HG03064 (cell line): ENCODE measurements at regions not wholly inside any gene's neighbourhood (a gene's known extent, or its start where the extent isn't known, plus 50 kb on each side); places are given as distances from the start of the nearest gene placed in this dataset.
A peak's percentile ranks its signal among the peaks of the same experiment; 100 is the strongest.
"Not testable (repeated sequence)": the region's sequence is repeated elsewhere in the genome, so short reads cannot be mapped to it uniquely, and the experiment has no call there.

Experiments used
- ATAC-seq: cut with Tn5 transposase; IDR thresholded peaks from one replicate; pipeline ENCODE4 v1.9.1; 2021; ENCODE audit warnings: low read depth; ENCODE audit not compliant: unreplicated experiment

GRCh38 chr4:17436047-17436749 lies 75.7 kb downstream of the QDPR start:
- ATAC-seq = not testable (repeated sequence)

- no peak for ATAC-seq
These were observed 78.1 kb downstream of the QDPR start for GRCh38 chr4:17433827-17434226.

- ATAC-seq = no peak
These were observed 83.9 kb downstream of the QDPR start for GRCh38 chr4:17427991-17428390.

GRCh38 chr4:17426222-17426621 lies 85.7 kb downstream of the QDPR start:
- no peak for ATAC-seq

DNA sequence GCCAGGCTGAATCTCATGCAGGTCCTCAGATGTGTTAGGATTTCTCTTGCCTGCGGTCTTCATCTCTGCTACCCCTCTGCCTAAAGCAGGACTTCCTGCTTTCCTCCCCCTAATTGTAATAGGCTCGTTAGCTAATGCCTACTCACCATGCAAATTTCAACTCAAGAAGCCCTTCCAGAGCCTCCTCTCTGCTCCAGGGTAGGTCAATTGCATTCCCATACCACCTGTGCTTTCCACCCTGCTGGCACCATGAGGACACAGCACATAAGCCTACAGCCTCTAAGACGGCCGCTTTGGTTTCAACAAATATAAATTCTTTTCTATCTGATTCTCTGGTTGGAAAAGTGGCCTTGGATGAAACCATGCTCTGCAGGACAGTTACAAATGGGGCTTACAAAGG lies 93.9 kb downstream of the QDPR start:
- no peak for ATAC-seq

DNA sequence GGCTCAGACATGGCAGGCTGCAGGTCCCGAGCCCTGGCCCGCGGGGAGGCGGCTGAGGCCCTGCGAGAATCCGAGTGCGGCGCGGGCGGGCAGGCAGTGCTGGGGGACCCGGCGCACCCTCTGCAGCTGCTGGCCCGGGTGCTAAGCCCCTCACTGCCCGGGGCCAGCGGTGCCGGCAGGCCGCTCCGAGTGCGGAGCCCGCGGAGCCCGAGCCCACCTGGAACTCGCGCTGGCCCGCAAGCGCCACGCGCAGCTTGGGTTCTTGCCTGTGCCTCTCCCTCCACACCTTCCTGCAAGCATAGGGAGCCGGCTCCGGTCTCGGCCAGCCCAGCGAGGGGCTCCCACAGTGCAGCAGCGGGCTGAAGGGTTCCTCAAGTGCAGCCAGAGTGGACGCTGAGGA lies 97.5 kb downstream of the QDPR start:
- no peak for ATAC-seq

GRCh38 chr4:17400686-17401085 lies 111.2 kb downstream of the QDPR start:
- ATAC-seq = no peak

GRCh38 chr4:17398805-17399204 lies 113.1 kb downstream of the QDPR start:
- no peak for ATAC-seq

GRCh38 chr4:17398035-17398434 lies 113.9 kb downstream of the QDPR start:
- no peak for ATAC-seq

GRCh38 chr4:17397611-17398010 lies 114.3 kb downstream of the QDPR start:
- ATAC-seq = no peak

- peak; percentile 77 for ATAC-seq
These were observed 126.5 kb downstream of the QDPR start for GRCh38 chr4:17385403-17385802.

DNA sequence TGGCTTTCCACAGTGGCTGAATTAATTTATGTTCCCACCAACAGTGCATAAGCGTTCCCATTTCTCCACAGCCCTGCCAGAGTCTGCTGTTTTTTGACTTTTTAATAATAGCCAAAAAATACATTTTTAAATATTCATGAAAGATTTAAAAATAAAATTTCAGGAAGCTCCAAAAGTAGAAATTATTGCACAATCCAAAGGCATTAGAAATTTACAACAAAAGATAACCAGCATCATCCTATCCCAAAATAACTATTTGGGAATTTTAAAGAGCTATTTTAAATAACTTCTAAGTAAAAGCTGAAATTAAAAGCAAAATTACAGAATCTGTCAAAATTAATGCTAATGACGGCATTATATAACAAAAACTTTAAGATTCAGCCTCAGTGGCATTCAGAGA lies 131.5 kb downstream of the QDPR start:
- ATAC-seq = no peak

GRCh38 chr4:17376205-17376604 lies 135.7 kb downstream of the QDPR start:
- no peak for ATAC-seq

DNA sequence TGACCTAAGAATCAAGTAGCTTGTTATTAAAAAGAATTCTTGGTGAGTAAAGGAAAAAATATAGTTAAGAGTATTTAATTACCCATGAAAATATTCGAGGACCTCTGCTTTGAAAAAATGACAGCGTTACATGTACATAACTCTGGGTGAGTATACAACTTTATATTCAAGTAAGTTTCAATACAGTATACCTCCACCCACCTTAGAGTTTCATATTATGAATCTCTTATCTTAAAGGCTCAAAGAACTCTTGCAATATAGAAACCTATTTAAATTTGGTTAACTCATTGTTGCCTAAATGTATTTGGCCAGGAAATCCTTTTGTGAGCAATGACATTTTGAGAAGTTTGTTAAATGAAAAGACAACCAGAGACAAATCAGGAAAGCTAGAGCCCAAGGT lies 138.2 kb downstream of the QDPR start:
- no peak for ATAC-seq

DNA sequence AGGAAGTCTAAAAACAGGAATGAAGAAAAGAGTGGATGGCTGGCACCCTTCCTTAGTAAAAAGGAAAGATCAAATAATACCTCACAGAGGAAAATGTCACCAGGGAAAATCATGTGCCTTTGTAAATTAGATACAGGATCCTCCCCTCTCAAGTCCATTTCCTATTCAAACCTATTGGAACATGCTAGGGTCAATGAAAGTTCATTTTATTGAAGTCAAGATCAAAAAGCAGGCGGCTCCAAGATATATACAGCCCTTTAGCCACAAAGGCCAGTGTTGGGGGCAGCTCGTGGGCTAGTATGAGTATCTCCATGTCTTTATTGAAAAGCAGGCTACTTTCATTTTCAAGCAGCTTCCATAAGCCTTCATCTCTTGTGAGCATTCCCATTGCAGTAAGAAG lies 141.1 kb downstream of the QDPR start:
- no peak for ATAC-seq

DNA sequence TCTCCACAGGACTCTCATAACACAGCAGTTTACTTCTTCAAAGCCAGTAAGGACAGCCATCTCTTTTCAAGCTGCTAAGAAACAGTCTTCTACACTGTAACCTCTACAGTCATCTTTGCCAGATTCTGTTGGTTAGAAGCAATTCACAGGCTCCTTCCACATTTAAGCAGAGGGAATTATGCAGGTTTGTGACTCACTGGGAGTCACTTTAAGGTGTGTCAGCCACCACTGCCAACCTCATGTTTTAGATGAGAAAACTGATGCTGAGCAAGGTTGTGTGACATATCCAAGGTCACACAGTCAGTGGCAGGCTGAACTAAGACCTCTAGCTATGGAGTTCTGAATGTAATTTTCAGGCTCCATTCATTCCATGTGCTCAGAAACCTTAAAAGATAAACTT lies 143.5 kb downstream of the QDPR start:
- no peak for ATAC-seq

DNA sequence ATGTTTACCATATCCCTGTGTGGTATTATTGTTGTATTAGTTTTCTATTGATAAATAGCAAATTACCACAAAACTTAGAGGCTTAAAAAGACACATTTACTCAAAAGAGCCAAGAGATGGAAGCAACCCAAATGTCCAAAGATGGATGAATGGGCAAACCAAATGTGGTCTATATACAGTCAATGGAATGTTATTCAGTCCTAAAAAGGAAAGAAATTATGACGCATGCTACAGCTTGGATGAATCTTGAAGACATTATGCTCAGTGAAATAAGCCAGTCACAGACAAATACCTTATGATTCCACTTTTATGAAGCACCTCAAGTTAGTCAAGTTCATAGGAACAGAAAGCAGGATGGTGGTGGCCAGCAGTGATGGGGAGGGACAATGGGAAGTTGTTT lies 144.7 kb downstream of the QDPR start:
- ATAC-seq = no peak

DNA sequence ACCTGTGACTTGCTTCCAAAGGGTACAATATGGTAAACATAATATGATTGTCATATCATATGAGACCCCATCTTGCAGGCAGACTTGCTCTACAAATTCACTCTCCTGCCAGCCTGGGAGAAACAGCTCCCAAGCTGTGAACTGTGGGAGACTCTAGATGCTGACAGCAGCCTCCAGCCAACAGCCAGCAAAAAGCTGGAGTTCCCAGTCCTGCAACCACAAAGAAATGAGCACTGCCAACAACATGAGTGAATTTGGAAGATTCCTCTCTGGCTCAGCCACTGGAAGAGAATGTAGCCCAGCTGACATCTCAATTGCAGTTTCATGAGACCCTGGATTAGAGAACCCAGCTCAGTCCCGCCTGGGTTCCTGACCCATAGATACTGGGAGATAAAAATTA lies 145.4 kb downstream of the QDPR start:
- no peak for ATAC-seq

- no peak for ATAC-seq
These were observed 149.5 kb downstream of the QDPR start for GRCh38 chr4:17362430-17362829.

DNA sequence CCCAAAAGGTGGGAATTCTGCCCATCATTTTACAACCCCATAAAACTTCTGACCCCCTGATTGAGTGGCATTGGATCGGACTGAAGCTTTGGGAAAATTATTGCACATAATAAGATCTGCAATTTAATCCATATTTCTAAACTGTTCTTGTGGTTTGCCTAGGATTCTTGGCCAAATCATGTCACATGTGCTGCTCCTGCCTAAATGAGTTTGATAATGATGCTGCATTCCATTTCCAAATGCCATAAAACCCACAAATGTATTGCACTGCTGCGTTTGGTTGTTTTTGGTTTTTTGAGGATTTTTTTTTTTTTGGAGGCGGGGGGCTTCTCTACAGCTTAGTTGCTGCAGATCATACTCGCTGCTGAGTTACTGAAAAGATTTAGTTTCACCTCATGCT lies 153.6 kb downstream of the QDPR start:
- ATAC-seq = no peak

GRCh38 chr4:17356926-17357325 lies 155.0 kb downstream of the QDPR start:
- no peak for ATAC-seq

- ATAC-seq = no peak
These were observed 159.5 kb downstream of the QDPR start for GRCh38 chr4:17352357-17352756.

DNA sequence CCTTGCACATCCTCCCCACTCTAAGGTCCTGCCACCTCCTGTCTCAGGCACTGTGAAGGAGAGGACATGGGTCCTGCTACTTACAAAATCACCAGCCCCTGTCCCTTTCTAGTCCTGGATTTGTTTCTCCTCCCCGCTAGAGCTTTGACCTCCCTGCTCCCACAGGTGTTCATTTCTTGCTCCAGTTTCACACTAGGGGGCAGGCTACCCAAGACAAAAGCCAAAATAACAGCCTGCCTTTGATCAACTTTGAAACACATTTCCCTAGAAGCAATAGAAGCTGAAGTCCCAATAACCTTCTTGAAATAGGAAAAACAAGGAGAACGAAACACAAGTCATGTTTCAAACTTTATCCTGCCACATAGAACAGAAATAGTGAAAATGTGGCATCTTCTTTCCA lies 164.4 kb downstream of the QDPR start:
- ATAC-seq = no peak
